GM08714 (cell line): ENCODE measurements at regions not wholly inside any gene's neighbourhood (a gene's known extent, or its start where the extent isn't known, plus 50 kb on each side); places are given as distances from the start of the nearest gene placed in this dataset.
"Not testable (repeated sequence)": the region's sequence is repeated elsewhere in the genome, so short reads cannot be mapped to it uniquely, and the experiment has no call there.

Experiments
- H3K4me3 ChIP-seq: fragments of 200-500 bp; sonication (Bioruptor generic); 2 replicates; pipeline ENCODE4 v1.5.1; 2014; ENCODE audit warnings: mild to moderate bottlenecking, low read length, inconsistent platforms
- ZNF274 ChIP-seq: IDR thresholded peaks from 2 replicates; pipeline ENCODE4 v1.6.1; 2012; ENCODE audit warnings: mild to moderate bottlenecking, low read depth, low read length

DNA sequence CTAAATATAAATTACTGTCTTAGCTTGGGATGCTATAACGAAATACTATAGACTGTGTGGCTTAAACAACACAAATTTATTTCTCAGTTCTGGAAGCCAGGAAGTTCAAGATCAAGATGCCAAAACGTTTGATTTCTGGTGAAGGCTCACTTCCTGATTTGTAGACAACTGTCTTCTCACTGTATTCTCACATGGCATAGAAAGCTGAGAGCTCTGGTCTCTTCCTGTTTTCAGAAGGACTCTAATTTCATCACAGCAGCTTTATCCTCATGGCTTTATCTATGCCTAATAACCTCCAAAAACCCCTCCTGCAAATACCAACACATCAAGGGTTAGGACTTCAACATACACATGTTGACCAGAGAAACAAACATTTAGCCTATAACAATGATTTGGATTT is 1795.5 kb downstream of the MRPL39 start:
- no peak overlapping the region for H3K4me3 ChIP-seq
- no peak for TF ChIP-seq ZNF274

DNA sequence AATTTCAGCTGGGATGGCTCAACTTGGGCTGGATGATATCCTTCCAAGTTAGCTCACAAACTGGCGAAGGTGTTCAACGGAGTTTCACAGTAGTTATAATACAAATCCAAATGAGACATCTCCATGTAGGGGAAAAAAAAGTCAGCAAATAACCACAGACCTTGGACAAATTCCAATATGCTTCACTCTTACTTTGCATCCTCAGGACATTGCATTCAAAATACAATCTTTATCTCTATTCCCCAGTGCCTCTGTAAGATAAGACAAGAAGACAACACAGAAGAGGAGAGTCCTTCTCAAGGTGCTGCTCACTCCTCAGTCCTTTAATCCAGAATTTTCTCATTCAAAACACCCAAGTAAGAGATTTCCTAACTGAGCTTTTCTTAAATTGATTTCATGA is 1797.7 kb downstream of the MRPL39 start:
- H3K4me3 ChIP-seq = no peak overlapping the region
- TF ChIP-seq ZNF274 = no peak

DNA sequence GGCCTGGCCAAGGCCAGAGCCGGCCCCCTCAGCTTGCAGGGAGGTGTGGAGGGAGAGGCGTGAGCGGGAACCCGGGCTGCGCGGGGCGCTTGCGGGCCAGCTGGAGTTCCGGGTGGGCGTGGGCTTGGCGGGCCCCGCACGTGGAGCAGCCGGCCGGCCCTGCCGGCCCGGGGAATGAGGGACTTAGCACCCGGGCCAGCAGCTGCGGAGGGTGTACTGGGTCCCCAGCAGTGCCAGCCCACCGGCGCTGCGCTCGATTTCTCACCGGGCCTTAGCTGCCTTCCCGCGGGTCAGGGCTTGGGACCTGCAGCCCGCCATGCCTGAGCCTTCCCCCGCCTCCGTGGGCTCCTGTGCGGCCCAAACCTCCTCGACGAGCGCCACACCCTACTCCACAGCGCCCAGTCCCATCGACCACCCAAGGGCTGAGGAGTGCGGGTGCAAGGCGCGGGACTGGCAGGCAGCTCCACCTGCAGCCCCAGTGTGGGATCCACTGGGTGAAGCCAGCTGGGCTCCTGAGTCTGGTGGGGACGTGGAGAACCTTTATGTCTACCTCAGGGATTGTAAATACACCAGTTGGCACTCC is 1800.2 kb downstream of the MRPL39 start:
- not testable (repeated sequence) for H3K4me3 ChIP-seq

DNA sequence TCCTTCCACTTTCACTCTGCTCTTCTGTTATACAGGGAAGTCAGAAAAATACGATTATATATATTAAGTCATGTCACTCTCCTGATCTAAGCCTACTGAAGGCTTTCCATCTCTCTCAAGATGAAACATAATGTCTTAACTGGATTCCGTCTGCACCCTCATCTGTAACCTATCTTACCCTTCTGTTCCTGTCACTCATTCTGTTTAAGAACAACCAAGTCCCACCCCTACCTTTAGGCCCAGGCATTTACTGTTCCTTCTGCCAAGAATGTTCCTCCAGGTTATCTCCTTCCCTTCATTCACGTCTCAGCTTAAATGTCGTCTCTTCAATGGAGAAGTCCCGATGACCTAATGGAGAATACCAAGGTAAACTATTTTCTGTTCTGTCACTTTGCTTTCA is 1802.4 kb downstream of the MRPL39 start:
- no peak for TF ChIP-seq ZNF274
- H3K4me3 ChIP-seq = no peak overlapping the region

DNA sequence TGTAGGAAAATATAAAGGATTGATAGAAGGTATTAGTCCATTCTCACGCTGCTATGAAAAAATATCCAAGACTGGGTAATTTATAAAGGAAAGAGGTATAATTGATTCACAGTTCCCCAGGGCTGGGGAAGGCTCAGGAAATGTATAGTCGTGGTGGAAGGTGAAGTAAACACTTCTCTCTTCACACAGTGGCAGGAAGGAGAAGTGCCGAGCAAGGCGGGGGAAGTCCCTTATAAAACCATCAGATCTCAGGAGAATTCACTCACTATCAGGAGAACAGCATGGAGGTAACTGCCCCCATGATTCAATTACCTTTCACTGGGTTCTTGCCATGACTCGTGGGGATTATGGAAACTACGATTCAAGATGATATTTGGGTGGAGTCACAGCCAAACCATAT is 1806.0 kb downstream of the MRPL39 start:
- H3K4me3 ChIP-seq = no peak overlapping the region

DNA sequence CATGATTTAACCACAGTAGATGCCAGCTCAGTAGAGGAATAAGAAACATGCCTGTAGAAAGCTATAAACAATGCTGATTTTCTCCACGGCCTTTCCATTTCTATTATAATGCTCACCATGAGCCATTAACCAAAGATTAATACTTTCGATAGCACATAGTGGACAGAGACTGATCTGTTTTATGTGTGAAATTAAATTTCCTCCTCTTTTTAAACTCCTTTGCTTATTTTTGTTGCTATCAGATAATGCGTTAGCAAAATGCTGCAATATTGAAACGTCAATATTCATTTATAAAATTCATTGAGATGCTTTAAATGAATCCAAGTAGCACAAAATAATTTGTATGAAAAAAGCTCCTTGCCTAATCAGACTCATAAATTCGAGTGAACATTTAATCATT is 1807.9 kb downstream of the MRPL39 start:
- no peak for TF ChIP-seq ZNF274
- H3K4me3 ChIP-seq = no peak overlapping the region

More for the DNA sequence above, 1806.0 kb downstream of the MRPL39 start:
- TF ChIP-seq ZNF274 = no peak

DNA sequence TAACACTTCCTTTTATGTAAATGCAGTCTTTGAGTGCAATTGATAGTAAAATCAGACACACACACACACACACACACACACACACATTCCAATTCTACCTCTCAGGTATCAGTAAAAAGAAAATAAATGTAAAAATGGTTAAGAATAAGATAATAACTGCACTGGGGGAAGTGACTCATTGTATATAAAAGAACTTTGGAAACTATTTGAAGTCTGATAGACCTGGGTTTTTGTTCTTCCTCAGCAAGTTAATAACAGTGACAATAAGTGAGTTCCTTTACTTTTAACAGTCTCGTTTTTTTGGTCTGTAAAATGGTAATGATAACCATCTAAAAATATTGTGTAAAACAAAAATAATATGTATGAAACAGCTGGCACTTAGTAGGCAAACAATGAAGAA is 1815.0 kb downstream of the MRPL39 start:
- TF ChIP-seq ZNF274 = no peak

DNA sequence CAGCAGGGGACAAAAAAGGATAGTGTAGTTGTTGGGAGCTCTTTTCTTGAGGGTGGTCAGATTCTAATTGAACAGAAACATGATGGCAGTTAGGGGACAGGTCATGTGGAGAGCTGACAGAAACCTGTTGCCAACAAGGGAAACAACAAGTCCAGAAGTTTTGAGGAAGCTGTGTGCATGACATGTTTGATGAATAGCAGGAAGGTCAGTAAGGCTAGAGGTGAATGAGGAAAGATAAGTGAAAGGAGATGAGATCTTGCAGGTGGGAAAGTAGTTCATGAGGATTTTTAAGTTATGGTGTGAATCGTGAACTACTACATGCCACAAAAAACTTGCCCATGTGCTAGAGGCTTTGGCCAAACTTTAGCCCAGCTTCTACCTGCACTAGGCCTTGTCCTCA is 1817.4 kb downstream of the MRPL39 start:
- no peak overlapping the region for H3K4me3 ChIP-seq
- no peak for TF ChIP-seq ZNF274

More for the DNA sequence above, 1815.0 kb downstream of the MRPL39 start:
- H3K4me3 ChIP-seq = no peak overlapping the region

DNA sequence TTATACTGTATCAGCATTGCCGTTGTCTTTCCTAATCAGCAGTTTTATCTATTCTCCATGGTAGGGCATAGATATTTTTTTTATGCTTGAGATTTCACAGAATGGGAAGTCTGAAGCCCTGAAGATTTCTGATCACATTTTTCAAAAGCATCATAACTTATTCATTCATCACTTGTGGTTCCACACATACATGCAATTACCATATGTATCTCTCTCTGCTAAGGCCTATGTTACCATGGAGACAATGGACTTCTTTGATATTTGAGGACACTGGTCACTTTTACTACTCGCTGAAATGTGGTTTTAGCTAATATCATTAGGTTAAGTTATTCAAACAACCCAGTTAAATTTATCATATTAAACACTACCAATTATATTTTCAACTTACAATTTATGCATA is 1827.0 kb downstream of the MRPL39 start:
- H3K4me3 ChIP-seq = no peak overlapping the region
- TF ChIP-seq ZNF274 = no peak

DNA sequence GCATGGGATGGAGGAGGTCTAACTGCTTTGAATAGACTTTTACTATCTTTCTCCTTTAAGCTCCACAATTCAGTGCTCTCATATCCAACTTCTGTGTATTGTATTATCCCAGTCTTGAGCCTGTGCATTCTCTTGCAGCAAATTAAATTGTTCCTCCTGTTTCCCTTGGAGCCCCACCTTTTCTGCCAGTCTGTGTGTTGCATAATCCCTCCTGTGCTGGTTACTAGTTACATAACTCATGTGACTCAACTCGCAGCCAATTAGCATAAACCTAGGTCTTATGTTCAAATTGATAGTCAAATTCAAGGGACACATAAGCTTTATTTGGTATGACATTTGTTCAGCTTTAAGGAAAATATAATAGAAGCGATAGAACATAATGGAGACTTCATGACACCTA is 1863.5 kb downstream of the MRPL39 start:
- no peak overlapping the region for H3K4me3 ChIP-seq
- no peak for TF ChIP-seq ZNF274

DNA sequence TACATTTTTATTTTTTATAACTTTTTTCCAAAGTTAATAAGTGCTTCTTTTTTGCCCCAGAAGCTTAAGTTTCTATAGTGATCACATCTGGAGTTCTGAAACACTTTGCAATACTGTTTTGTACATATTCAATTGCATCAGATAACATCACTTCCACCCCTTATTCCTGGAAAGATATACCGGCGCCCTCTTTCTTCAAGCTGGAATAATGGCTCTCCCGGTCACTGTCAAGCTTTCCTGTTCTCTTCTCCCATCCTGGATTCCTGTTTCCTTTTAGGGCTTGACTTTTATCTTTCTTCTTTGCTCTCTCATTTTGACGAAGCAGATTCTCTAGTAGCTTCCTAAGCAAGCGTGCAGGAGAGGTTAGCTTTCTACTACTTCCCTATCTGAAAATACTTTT is 1866.8 kb downstream of the MRPL39 start:
- no peak overlapping the region for H3K4me3 ChIP-seq
- TF ChIP-seq ZNF274 = no peak

DNA sequence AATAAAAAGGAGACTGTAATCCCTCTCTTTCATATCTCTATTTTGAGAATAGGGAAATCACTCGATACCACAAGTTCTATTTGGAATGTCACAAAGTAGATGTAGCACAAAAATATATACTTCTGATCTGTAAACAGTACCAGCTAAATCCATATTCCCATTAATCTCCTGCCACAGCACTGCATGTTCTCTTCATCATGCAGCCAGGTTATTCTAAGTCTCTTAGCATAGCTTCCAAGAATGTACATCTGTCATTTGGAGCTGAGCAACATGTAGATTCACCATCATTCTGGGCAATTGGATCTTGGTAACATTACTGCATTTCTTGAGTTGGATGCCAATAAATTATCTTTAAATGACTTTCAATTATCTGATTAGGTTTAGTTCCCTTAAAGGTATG is 1874.5 kb downstream of the MRPL39 start:
- H3K4me3 ChIP-seq = no peak overlapping the region
- TF ChIP-seq ZNF274 = no peak

DNA sequence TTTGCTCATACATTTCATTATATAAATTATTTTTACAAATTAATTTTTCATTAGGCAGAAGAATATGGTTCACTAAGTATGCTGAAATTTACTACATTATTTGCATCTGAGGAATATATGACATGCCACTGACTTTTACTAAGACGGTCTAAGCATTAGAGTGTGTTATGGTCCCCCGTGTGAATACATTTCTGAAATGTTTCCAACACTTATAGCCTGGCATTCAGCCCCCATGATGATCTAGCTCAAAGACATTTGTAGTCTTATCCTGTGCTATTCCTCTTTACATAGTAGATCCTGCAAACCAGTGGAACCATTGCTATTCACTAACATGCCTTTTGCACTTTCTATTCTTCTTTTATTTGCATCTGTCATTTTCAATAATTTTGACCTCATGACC is 1878.0 kb downstream of the MRPL39 start:
- no peak overlapping the region for H3K4me3 ChIP-seq
- TF ChIP-seq ZNF274 = no peak

DNA sequence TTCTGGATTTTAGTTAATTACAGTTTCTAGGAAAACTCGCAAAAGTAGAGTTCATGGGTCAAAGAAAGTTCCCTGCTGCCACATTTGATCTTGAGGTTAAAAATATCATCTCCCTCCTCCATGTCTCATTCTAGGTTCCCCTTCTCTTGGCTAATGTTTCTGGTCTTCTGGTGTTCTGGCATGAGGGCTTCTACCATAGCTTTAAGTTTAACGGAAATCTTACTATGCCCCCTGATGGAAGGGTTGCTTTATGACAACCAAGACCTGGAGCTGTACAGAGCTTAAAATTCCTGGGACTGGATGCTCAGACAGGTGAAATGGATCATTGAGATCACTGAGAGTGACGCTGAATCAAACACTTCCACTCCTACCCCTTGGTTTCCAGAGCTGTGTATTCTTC is 1881.7 kb downstream of the MRPL39 start:
- TF ChIP-seq ZNF274 = no peak

DNA sequence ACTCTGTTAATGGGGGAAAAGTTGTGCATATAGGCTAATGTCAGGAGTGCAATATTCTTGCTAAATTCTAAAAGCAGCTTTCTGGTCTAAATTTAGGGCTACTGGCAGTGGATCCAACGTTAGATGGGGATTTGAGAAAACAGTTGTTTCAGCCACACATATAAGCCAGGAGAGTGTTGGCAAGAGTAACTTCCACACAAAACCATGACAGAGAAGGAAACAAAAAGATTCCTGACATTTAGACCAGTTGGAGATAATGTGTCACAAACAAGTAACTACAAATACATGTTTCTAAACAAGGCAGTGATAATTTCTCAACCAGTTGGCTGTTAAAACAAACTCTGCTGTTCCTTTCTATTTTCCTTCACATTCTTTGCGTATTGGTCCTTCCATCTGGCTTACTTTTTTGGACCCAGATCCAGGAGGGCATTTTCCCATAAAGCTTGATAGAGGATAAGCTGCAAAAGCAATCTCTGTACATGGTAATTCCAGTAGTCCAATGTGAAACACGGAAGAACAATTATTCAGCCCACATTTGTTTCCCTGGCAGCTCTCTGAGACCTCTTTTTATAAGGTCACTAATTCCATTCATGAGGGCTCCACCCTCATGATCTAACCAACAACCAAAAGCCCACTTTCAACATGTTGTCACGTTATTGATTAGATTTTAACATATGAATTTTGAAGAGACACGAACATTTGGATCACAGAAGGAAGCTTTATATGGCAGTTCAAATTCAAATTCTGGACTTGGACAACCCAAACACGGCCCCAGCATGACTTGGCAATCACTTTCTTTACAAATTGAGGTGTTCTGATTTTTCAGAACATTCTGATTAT is 1888.6 kb downstream of the MRPL39 start:
- TF ChIP-seq ZNF274 = no peak

More for the DNA sequence above, 1881.7 kb downstream of the MRPL39 start:
- no peak overlapping the region for H3K4me3 ChIP-seq

More for the DNA sequence above, 1888.6 kb downstream of the MRPL39 start:
- H3K4me3 ChIP-seq = no peak overlapping the region
